ENCODE measurements at regions not wholly inside any gene's neighbourhood (a gene's known extent, or its start where the extent isn't known, plus 50 kb on each side); places are given as distances from the start of the nearest gene placed in this dataset.
"Not testable (repeated sequence)": the region's sequence is repeated elsewhere in the genome, so short reads cannot be mapped to it uniquely, and the experiment has no call there.

- dilution Hi-C loops (cut with MboI; ENCODE audit: extremely low pct_ligation_motif_present, low sequenced_read_pairs) (no loop called here), intact Hi-C loops (cut with micrococcal nuclease) (no loop called here)
- Histone ChIP-seq H3K4me1 (ENCODE audit: control insufficient read depth, extremely low read depth, insufficient read depth, low read length) (no peaks in the 10 kb centered on the region), H3K79me2 (ENCODE audit: control insufficient read depth, insufficient read depth, low read length) (no peaks in the 10 kb centered on the region), H3K9me1 (replicated peaks; ENCODE audit: control insufficient read depth, extremely low read depth, insufficient read depth, low read length) (no peaks in the 10 kb centered on the region), H3K27me3 (ENCODE audit: control insufficient read depth in 2 of 2, insufficient read depth in 2 of 2, low read length in 2 of 2) (no peaks in the 10 kb centered on the region), H3K27ac (ENCODE audit: insufficient read depth, low read depth, low read length) (no peak overlapping the region), H4K20me1 (replicated peaks; ENCODE audit: control insufficient read depth, extremely low read depth, insufficient read depth, low read length) (no peaks in the 10 kb centered on the region), H3K4me2 (ENCODE audit: insufficient read depth, low read length) (no peak overlapping the region), H2AFZ (ENCODE audit: low read depth, low read length) (no peak overlapping the region), H3K36me3 (ENCODE audit: control insufficient read depth in 2 of 2, extremely low read depth in 1 of 2, insufficient read depth in 2 of 2, low read length in 2 of 2) (no peaks in the 10 kb centered on the region), H3K4me3 (replicated peaks in 1 of 3; ENCODE audit: insufficient read depth in 1 of 3, low read depth in 1 of 3, low read length in 3 of 3) (no peak overlapping the region), H3K9me3 (replicated peaks; ENCODE audit: control insufficient read depth, insufficient read depth, low read length) (peaks cover 3% of the 10 kb centered on the region), H3K9ac (replicated peaks; ENCODE audit: extremely low read depth, insufficient read depth, low read length) (no peak overlapping the region)
- POLR2A ChIA-PET, result no interaction called here
- DNase-seq (ENCODE audit: low read depth, low spot score) (no peak), FAIRE-seq (no peak)
- TF ChIP-seq EZH2 (IDR thresholded peaks at IDR 0.05; ENCODE audit: borderline replicate concordance, low read depth, low read length, severe bottlenecking) (no peak), JUN (IDR thresholded peaks at IDR 0.05; ENCODE audit: borderline replicate concordance, insufficient read depth, insufficient read length, low read depth) (no peak), FOS (IDR thresholded peaks at IDR 0.05; ENCODE audit: borderline replicate concordance, insufficient read depth, low read length) (no peak), GATA2 (IDR thresholded peaks at IDR 0.05; ENCODE audit: insufficient read depth, insufficient read length, low read depth, low read length) (no peak), MYC (IDR thresholded peaks at IDR 0.05; ENCODE audit: low read depth, low read length) (no peak), MAX (IDR thresholded peaks at IDR 0.05; ENCODE audit: insufficient read depth, insufficient read length) (no peak), POLR2A (IDR thresholded peaks at IDR 0.05; ENCODE audit: low read depth, low read length) (no peak)
- no TSS peak for BruUV-seq (replicated peaks)
- CTCF ChIA-PET, result no interaction called here
Measured at GRCh38 chr21:24420689-24421088, 1186.6 kb downstream of the MRPL39 start.

GRCh38 chr21:24419641-24420040, 1187.6 kb downstream of the MRPL39 start:
- dilution Hi-C loops (cut with MboI; ENCODE audit: extremely low pct_ligation_motif_present, low sequenced_read_pairs); H2AFZ ChIP-seq (ENCODE audit: low read depth, low read length); H3K4me1 ChIP-seq (ENCODE audit: control insufficient read depth, extremely low read depth, insufficient read depth, low read length); H3K36me3 ChIP-seq (ENCODE audit: control insufficient read depth in 2 of 2, extremely low read depth in 1 of 2, insufficient read depth in 2 of 2, low read length in 2 of 2); DNase-seq (ENCODE audit: low read depth, low spot score); H3K4me2 ChIP-seq (ENCODE audit: insufficient read depth, low read length); POLR2A ChIA-PET; H3K9me3 ChIP-seq (replicated peaks; ENCODE audit: control insufficient read depth, insufficient read depth, low read length); H3K4me3 ChIP-seq (replicated peaks in 1 of 3; ENCODE audit: insufficient read depth in 1 of 3, low read depth in 1 of 3, low read length in 3 of 3); CTCF ChIA-PET; FAIRE-seq; H3K27me3 ChIP-seq (ENCODE audit: control insufficient read depth in 2 of 2, insufficient read depth in 2 of 2, low read length in 2 of 2); intact Hi-C loops (cut with micrococcal nuclease); H3K9me1 ChIP-seq (replicated peaks; ENCODE audit: control insufficient read depth, extremely low read depth, insufficient read depth, low read length); H3K79me2 ChIP-seq (ENCODE audit: control insufficient read depth, insufficient read depth, low read length); H3K27ac ChIP-seq (ENCODE audit: insufficient read depth, low read depth, low read length); H4K20me1 ChIP-seq (replicated peaks; ENCODE audit: control insufficient read depth, extremely low read depth, insufficient read depth, low read length); BruUV-seq (replicated peaks); H3K9ac ChIP-seq (replicated peaks; ENCODE audit: extremely low read depth, insufficient read depth, low read length): not testable (repeated sequence)

Measured in endothelial cell of umbilical vein (primary cell).